Loucy (cell line): ENCODE measurements at regions not wholly inside any gene's neighbourhood (a gene's known extent, or its start where the extent isn't known, plus 50 kb on each side); places are given as distances from the start of the nearest gene placed in this dataset.

Experiments used
- EZH2phosphoT487 ChIP-seq: fragments of 200-600 bp; IDR thresholded peaks from 2 replicates; pipeline ENCODE4 v1.6.1; 2018; ENCODE audit warnings: antibody characterized with exemption, mild to moderate bottlenecking, moderate library complexity, borderline replicate concordance
- TF ChIP-seq, protein P1 (sequence below): fragments of 200-600 bp; sonication (generic); conservative IDR thresholded peaks from 2 replicates; pipeline ENCODE4 v1.5.1; 2014; ENCODE audit warnings: mild to moderate bottlenecking, antibody characterized with exemption, low read length

DNA sequence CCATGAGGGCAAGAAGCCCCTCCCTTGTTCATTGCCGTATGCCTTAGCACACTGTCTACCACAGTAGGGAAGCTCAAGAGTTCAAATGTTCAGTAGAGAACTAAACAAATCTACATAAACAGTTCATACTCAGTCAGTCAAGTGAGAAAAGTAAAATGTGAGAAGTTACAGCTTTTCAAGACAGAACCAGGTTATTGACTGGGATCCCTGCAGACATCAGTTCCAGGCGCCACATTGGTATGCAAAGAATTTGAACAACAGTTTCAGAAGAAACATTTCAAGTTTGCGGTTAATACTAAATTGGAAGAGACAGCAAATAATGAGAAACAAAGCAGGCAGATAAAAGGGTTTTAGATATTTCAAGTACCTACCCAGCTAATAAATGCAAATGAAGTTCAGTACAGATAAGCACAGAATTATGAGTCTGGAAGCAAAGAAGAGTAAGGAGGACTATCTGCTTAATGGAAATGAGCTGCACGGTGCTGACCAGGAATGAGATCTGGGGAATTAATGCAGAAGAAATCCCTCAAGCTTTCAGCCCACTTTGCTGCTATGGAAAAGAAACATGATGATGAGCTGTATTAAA, 246.2 kb downstream of the HACE1 start:
- TF ChIP-seq, protein P1, sequence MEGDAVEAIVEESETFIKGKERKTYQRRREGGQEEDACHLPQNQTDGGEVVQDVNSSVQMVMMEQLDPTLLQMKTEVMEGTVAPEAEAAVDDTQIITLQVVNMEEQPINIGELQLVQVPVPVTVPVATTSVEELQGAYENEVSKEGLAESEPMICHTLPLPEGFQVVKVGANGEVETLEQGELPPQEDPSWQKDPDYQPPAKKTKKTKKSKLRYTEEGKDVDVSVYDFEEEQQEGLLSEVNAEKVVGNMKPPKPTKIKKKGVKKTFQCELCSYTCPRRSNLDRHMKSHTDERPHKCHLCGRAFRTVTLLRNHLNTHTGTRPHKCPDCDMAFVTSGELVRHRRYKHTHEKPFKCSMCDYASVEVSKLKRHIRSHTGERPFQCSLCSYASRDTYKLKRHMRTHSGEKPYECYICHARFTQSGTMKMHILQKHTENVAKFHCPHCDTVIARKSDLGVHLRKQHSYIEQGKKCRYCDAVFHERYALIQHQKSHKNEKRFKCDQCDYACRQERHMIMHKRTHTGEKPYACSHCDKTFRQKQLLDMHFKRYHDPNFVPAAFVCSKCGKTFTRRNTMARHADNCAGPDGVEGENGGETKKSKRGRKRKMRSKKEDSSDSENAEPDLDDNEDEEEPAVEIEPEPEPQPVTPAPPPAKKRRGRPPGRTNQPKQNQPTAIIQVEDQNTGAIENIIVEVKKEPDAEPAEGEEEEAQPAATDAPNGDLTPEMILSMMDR: no peak
- no peak for TF ChIP-seq EZH2phosphoT487
